Muscle of leg (tissue), 3 donors: ENCODE measurements at regions not wholly inside any gene's neighbourhood (a gene's known extent, or its start where the extent isn't known, plus 50 kb on each side); places are given as distances from the start of the nearest gene placed in this dataset.

Source experiments
- DNase-seq: peaks from one replicate; pipeline ENCODE4 v3.0.0; 2013
- H3K27ac ChIP-seq: one replicate; pipeline ENCODE4 v1.5.1; 2013; ENCODE audit warnings: mild to moderate bottlenecking, low read length, control low read depth
- H3K27me3 ChIP-seq: one replicate; pipeline ENCODE4 v1.6.1; 2013; ENCODE audit warnings: low read length; ENCODE audit not compliant: control insufficient read depth, insufficient read depth
- H3K36me3 ChIP-seq: one replicate; pipeline ENCODE4 v1.6.1; 2013; ENCODE audit warnings: low read length; ENCODE audit not compliant: control insufficient read depth, insufficient read depth
- H3K4me1 ChIP-seq: one replicate; pipeline ENCODE4 v1.6.1; 2013; ENCODE audit warnings: low read length; ENCODE audit not compliant: control insufficient read depth, insufficient read depth
- H3K4me3 ChIP-seq: one replicate; pipeline ENCODE4 v1.5.1; 2013; ENCODE audit warnings: low read length, control low read depth
- H3K9me3 ChIP-seq: replicated peaks from 2 replicates; pipeline ENCODE4 v1.6.1; 2013; ENCODE audit warnings: low read depth, low read length; ENCODE audit not compliant: control insufficient read depth
- WGBS: methylation state at CpG from one replicate; pipeline ENCODE4 v1.1.5; 2013; ENCODE audit warnings: missing lambda C conversion rate; ENCODE audit not compliant: insufficient coverage; 5-methylcytosine and 5-hydroxymethylcytosine counted together

DNA sequence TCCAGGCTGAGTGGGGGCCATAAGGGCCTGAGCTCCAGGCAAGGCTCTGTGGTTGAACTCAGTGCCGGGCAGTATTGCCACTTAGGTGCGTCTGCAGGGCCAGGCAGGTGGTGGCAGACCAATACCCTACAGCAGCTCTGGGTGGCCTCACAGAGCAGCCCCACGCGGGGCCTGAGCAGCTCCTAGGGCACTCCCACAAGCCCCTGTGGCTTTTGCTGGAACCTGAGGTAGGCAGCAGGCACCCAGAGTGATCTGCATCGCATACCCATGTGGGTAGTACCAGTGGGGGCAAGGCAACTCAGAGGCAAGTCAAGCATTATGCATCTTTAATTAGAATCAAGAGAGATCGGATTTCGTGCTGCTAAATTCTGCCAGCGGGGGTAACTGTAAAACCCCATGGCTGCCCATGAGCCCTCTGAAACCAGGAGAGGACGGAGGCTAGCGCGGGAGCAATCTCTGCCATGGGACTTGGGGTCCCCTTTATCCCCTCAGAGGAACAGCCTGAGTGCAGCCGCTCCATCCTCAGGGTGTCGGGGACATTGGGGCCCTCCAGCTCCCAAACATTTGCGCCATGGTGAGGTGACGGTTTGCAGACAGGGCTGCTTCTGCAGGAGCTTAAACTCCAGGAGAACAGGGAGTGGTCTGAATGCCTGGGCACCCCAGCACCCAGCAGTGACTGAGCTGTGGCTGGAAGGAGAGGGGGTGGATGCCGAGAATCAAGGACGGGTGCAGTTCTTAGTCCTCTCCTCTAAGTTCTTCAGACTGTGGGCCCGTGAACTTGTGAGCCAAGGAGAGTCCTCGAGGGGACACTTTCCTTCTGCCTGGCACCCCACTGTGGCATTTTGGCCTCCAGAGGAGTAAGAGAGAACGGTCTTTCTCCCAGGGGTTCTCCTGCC is 62.4 kb upstream of the PCSK6 start:
- Histone ChIP-seq H3K9me3 (peaks cover 2% of the 10 kb centered on the region), H3K36me3 (no peaks in the 10 kb centered on the region), H3K4me1 (peaks cover 6% of the 10 kb centered on the region), H3K27me3 (peaks cover 3% of the 10 kb centered on the region), H3K4me3 (no peak overlapping the region), H3K27ac (no peak overlapping the region)
- DNase-seq, result no peak
- WGBS, result 82% methylated on average over 17 of the region's 20 CpGs

GRCh38 chr15:101550124-101550523 is 60.6 kb upstream of the PCSK6 start:
- peaks cover 6% of the 10 kb centered on the region for H3K4me1 ChIP-seq
- no peak for DNase-seq
- H3K9me3 ChIP-seq, result peaks cover 2% of the 10 kb centered on the region
- no peaks in the 10 kb centered on the region for H3K36me3 ChIP-seq
- H3K27me3 ChIP-seq, result peaks cover 10% of the 10 kb centered on the region
- H3K27ac ChIP-seq, result no peak overlapping the region
- H3K4me3 ChIP-seq, result no peak overlapping the region
- no CpG with 5 or more reads among the region's 4 CpGs for WGBS

DNA sequence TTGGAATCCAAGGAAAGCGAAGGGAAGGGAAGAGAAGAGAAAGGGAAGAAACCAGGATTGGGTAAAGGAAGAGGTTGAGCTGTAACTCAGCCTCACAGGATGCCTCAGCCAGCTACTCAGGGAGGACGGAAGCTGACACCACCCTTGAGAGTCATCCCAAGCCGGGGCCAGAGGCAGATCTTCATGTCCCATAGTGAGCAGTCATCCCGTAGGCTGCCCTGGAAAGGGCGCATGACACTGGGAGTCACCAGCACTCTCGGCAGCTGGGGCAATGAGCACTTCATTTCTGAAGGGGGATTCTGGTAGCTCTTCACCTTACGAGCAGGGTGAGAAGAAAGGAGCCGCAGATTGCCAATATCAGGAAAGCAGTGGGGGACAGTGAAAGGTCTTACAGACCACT is 60.1 kb upstream of the PCSK6 start:
- H3K27ac ChIP-seq, result no peak overlapping the region
- WGBS, result 50% methylated on average over 7 of the region's 8 CpGs

DNA sequence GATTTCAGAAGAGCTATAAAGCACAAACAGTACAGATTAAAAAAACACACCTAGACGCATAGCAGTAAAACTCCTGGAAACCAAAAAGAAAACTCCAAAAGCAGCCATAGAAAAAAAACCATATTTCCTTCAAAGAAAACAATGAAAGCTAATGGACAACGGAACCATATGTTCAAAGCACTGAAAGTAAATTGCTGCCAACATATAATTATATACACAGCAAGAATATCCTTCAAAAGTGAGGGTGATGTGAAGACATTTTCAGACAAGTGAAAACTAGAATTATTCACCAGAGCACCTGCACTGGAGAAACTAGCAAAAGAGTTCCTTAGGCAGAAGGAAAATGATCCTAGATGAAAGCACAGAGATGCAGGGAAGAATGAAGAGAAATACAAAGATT is 58.2 kb upstream of the PCSK6 start:
- peaks cover 16% of the 10 kb centered on the region for H3K4me1 ChIP-seq
- H3K27ac ChIP-seq, result no peak overlapping the region
- WGBS, result no CpG with 5 or more reads among the region's 2 CpGs
- H3K27me3 ChIP-seq, result peaks cover 13% of the 10 kb centered on the region
- DNase-seq, result no peak
- H3K36me3 ChIP-seq, result no peaks in the 10 kb centered on the region
- H3K9me3 ChIP-seq, result no peaks in the 10 kb centered on the region
- no peak overlapping the region for H3K4me3 ChIP-seq

More for the DNA sequence above, 60.1 kb upstream of the PCSK6 start:
- peaks cover 13% of the 10 kb centered on the region for H3K27me3 ChIP-seq
- H3K36me3 ChIP-seq, result no peaks in the 10 kb centered on the region
- H3K4me3 ChIP-seq, result no peak overlapping the region
- H3K4me1 ChIP-seq, result peaks cover 6% of the 10 kb centered on the region
- no peak for DNase-seq
- peaks cover 2% of the 10 kb centered on the region for H3K9me3 ChIP-seq

- Histone ChIP-seq H3K4me3 (no peak overlapping the region), H3K4me1 (peaks cover 15% of the 10 kb centered on the region), H3K27ac (no peak overlapping the region), H3K27me3 (peaks cover 13% of the 10 kb centered on the region), H3K9me3 (no peaks in the 10 kb centered on the region), H3K36me3 (no peaks in the 10 kb centered on the region)
- 76% methylated on average over 5 of the region's 12 CpGs for WGBS
- DNase-seq, result no peak
Observed at GRCh38 chr15:101545548-101546505, 56.3 kb upstream of the PCSK6 start.

DNA sequence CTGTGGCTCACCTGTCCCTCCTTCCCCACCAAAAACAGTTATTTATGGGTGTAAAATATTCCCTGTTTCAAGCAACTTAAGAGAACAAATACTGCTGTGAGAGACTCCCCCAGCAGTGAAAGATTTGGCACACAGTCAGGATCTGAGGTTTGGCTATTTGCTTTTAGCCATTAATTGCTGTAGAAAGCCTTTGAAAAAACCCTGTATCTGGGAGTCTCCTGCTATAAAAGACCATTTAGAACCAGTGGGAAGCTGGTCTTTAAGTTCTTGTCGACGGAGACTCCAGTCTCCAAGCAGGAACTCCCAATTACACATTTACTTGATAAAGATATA is 55.1 kb upstream of the PCSK6 start:
- Histone ChIP-seq H3K4me3 (no peak overlapping the region), H3K27me3 (peaks cover 11% of the 10 kb centered on the region), H3K27ac (no peak overlapping the region), H3K4me1 (peaks cover 20% of the 10 kb centered on the region), H3K9me3 (no peaks in the 10 kb centered on the region), H3K36me3 (no peaks in the 10 kb centered on the region)
- WGBS, result no CpG with 5 or more reads among the region's 2 CpGs
- no peak for DNase-seq

DNA sequence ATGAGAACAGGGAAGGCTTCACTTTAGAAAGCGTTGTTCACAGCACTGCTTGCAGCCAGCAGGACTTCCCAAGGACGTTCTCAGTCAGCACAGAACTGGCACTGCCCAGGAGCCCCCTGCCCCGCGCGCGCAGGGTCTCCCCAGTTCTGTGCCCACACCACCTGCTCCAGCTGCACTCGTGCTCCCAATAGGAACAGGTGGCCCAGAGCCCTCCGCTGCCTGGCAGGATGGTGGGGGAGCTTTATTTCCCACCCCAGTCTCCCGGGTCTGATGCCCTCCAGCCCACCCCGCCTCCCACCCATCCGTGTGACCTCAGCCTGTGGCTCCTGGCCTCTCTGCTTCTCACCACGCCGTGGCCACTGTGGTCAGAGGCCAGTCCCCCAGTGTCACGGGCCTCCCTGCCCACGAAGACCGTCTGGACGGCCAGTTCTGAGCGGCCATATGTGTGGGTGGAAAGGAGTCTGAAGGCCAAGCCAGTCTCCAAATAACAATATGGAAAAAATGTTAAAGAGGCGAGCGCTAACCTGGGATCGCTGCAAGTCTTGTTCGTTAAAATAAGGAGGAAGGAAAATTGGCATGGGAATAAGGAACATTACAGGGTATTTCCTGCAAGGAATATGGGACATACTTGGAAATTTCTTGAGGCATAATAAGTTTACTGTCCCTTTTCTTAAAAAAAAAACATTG is 54.6 kb upstream of the PCSK6 start:
- peaks cover 2% of the 10 kb centered on the region for H3K9me3 ChIP-seq
- 30% methylated on average over 8 of the region's 22 CpGs for WGBS
- H3K4me3 ChIP-seq, result no peak overlapping the region
- H3K27ac ChIP-seq, result no peak overlapping the region
- peaks cover 10% of the 10 kb centered on the region for H3K27me3 ChIP-seq
- no peaks in the 10 kb centered on the region for H3K36me3 ChIP-seq
- H3K4me1 ChIP-seq, result peaks cover 20% of the 10 kb centered on the region
- DNase-seq, result peak; percentile 77

- Histone ChIP-seq H3K27ac (no peak overlapping the region), H3K36me3 (no peaks in the 10 kb centered on the region), H3K9me3 (peaks cover 3% of the 10 kb centered on the region), H3K27me3 (peaks cover 10% of the 10 kb centered on the region), H3K4me1 (peaks cover 20% of the 10 kb centered on the region), H3K4me3 (no peak overlapping the region)
- DNase-seq, result no peak
- WGBS, result 76% methylated on average over 10 of the region's 12 CpGs
Observed at GRCh38 chr15:101543431-101543830, 53.9 kb upstream of the PCSK6 start.

DNA sequence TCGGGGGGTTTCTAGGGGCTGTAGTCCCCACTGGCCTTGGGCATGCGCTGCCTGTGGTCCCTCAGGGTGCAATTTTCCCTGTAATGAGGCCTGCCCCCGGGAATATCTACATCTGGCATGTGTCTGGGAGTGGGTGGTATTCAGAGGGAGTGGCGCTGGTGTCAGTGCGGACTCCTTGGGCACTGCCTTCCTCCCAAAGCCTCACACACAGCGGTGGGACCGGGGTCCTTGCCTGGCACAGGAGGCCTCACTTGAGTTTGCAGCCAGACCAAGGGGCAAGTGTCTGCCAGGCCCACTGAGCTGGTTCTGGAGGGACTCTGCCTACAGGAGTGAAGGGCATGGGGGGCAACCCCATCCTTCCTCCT is 53.5 kb upstream of the PCSK6 start:
- H3K4me3 ChIP-seq, result no peak overlapping the region
- no peaks in the 10 kb centered on the region for H3K36me3 ChIP-seq
- no peak for DNase-seq
- no peak overlapping the region for H3K27ac ChIP-seq
- WGBS, result no CpG with 5 or more reads among the region's 7 CpGs
- H3K9me3 ChIP-seq, result peaks cover 3% of the 10 kb centered on the region
- peaks cover 20% of the 10 kb centered on the region for H3K4me1 ChIP-seq
- H3K27me3 ChIP-seq, result peaks cover 10% of the 10 kb centered on the region
